WTC11 (cell line): ENCODE measurements at regions not wholly inside any gene's neighbourhood (a gene's known extent, or its start where the extent isn't known, plus 50 kb on each side); places are given as distances from the start of the nearest gene placed in this dataset.

Source experiments
- ATAC-seq: fragments of 200-7000 bp; cut with Tn5 transposase; 2 replicates; pipeline ENCODE4 v1.10.0; 2021; ENCODE audit warnings: mild to moderate bottlenecking, moderate library complexity
- CTCF ChIA-PET: fragments of 300-600 bp; sonication (Branson Sonifier 250); formaldehyde crosslinking; loops from one replicate; lab custom pipeline; 2021; ENCODE audit warnings: antibody characterized with exemption; lab: Charles Lee
- POLR2A ChIA-PET: fragments of 350-600 bp; sonication (Branson Sonifier 250); formaldehyde crosslinking; loops from one replicate; lab custom pipeline; 2021; ENCODE audit warnings: antibody characterized with exemption; lab: Charles Lee
- DNase-seq: peaks from one replicate; pipeline ENCODE4 v3.0.0; 2021; ENCODE audit warnings: low spot score
- H3K27ac Mint-ChIP-seq: 2 replicates; pipeline ENCODE4 v1.8.0; 2021; ENCODE audit warnings: mixed read lengths
- H3K27me3 Mint-ChIP-seq: 2 replicates; pipeline ENCODE4 v1.8.0; 2021; ENCODE audit warnings: low read depth, mild to moderate bottlenecking, moderate library complexity, mixed read lengths
- H3K36me3 Mint-ChIP-seq: 2 replicates; pipeline ENCODE4 v1.8.0; 2021; ENCODE audit warnings: mixed read lengths
- H3K4me1 Mint-ChIP-seq: 2 replicates; pipeline ENCODE4 v1.8.0; 2022; ENCODE audit warnings: mixed read lengths
- H3K4me3 Mint-ChIP-seq: 2 replicates; pipeline ENCODE4 v1.8.0; 2021; ENCODE audit warnings: mild to moderate bottlenecking, moderate library complexity, mixed read lengths
- H3K9me3 Mint-ChIP-seq: 2 replicates; pipeline ENCODE4 v1.8.0; 2021; ENCODE audit warnings: mixed read lengths
- AFF4 ChIP-seq: sonication (generic); formaldehyde crosslinking; IDR thresholded peaks from 2 replicates; pipeline ENCODE4 v1.8.1; 2023; ENCODE audit warnings: mild to moderate bottlenecking, missing genetic modification reagents, borderline replicate concordance
- CREB1 ChIP-seq: sonication (generic); formaldehyde crosslinking; IDR thresholded peaks from 2 replicates; pipeline ENCODE4 v1.8.0; 2023; ENCODE audit warnings: mild to moderate bottlenecking, missing genetic modification reagents
- CREM ChIP-seq: sonication (generic); formaldehyde crosslinking; IDR thresholded peaks from 2 replicates; pipeline ENCODE4 v1.8.1; 2022; ENCODE audit warnings: mild to moderate bottlenecking, missing genetic modification reagents, moderate library complexity
- ERG ChIP-seq: fragments of 250-450 bp; sonication (Bioruptor Pico); IDR thresholded peaks from 2 replicates; pipeline ENCODE4 v1.8.0; 2021; ENCODE audit warnings: mild to moderate bottlenecking
- ESRRA ChIP-seq: sonication (generic); formaldehyde crosslinking; IDR thresholded peaks from 2 replicates; pipeline ENCODE4 v1.8.1; 2022; ENCODE audit warnings: mild to moderate bottlenecking, missing genetic modification reagents, borderline replicate concordance
- GTF2I ChIP-seq: fragments of 250-450 bp; sonication (Bioruptor Pico); conservative IDR thresholded peaks from 2 replicates; pipeline ENCODE4 v1.4.0; 2021; ENCODE audit warnings: mild to moderate bottlenecking
- HMGA2 ChIP-seq: fragments of 250-450 bp; sonication (Bioruptor Pico); IDR thresholded peaks from 2 replicates; pipeline ENCODE4 v1.4.0; 2021; ENCODE audit warnings: mild to moderate bottlenecking, moderate library complexity
- NFATC4 ChIP-seq: fragments of 250-450 bp; sonication (Bioruptor Pico); IDR thresholded peaks from 2 replicates; pipeline ENCODE4 v1.9.0; 2021; ENCODE audit warnings: mild to moderate bottlenecking
- OVOL2 ChIP-seq: fragments of 250-450 bp; sonication (Bioruptor Pico); IDR thresholded peaks from 2 replicates; pipeline ENCODE4 v1.9.0; 2021; ENCODE audit warnings: mild to moderate bottlenecking, borderline replicate concordance
- PREB ChIP-seq: sonication (generic); formaldehyde crosslinking; IDR thresholded peaks from 2 replicates; pipeline ENCODE4 v1.8.1; 2022; ENCODE audit warnings: mild to moderate bottlenecking, missing genetic modification reagents, moderate library complexity, borderline replicate concordance
- RORB ChIP-seq: fragments of 250-450 bp; sonication (Bioruptor Pico); IDR thresholded peaks from 2 replicates; pipeline ENCODE4 v1.9.0; 2021; ENCODE audit warnings: mild to moderate bottlenecking
- SOX15 ChIP-seq: fragments of 250-450 bp; sonication (Bioruptor Pico); IDR thresholded peaks from 2 replicates; pipeline ENCODE4 v1.9.0; 2021; ENCODE audit warnings: mild to moderate bottlenecking
- TCF7 ChIP-seq: sonication (generic); formaldehyde crosslinking; IDR thresholded peaks from 2 replicates; pipeline ENCODE4 v1.8.0; 2022; ENCODE audit warnings: mild to moderate bottlenecking, low read depth, missing genetic modification reagents, moderate library complexity
- ZNF138 ChIP-seq: sonication (generic); formaldehyde crosslinking; conservative IDR thresholded peaks from 2 replicates; pipeline ENCODE4 v1.8.1; 2022; ENCODE audit warnings: mild to moderate bottlenecking, moderate library complexity, missing genetic modification reagents
- ZNF263 ChIP-seq: sonication (generic); formaldehyde crosslinking; IDR thresholded peaks from 2 replicates; pipeline ENCODE4 v1.8.1; 2022; ENCODE audit warnings: low read depth, mild to moderate bottlenecking, moderate library complexity, missing genetic modification reagents
- ZNF317 ChIP-seq: sonication (generic); formaldehyde crosslinking; IDR thresholded peaks from 2 replicates; pipeline ENCODE4 v1.8.1; 2023; ENCODE audit warnings: low read depth, mild to moderate bottlenecking, moderate library complexity, missing genetic modification reagents, borderline replicate concordance
- ZNF416 ChIP-seq: fragments of 250-450 bp; sonication (Bioruptor Pico); IDR thresholded peaks from 2 replicates; pipeline ENCODE4 v1.9.0; 2021; ENCODE audit warnings: mild to moderate bottlenecking, inconsistent platforms
- TF ChIP-seq, protein P1 (sequence below): sonication (generic); formaldehyde crosslinking; IDR thresholded peaks from 2 replicates; pipeline ENCODE4 v1.8.0; 2023; ENCODE audit warnings: missing genetic modification reagents, mild to moderate bottlenecking, borderline replicate concordance
- TF ChIP-seq, protein P2 (sequence below): sonication (generic); formaldehyde crosslinking; IDR thresholded peaks from 2 replicates; pipeline ENCODE4 v1.8.1; 2022; ENCODE audit warnings: missing genetic modification reagents, borderline replicate concordance

DNA sequence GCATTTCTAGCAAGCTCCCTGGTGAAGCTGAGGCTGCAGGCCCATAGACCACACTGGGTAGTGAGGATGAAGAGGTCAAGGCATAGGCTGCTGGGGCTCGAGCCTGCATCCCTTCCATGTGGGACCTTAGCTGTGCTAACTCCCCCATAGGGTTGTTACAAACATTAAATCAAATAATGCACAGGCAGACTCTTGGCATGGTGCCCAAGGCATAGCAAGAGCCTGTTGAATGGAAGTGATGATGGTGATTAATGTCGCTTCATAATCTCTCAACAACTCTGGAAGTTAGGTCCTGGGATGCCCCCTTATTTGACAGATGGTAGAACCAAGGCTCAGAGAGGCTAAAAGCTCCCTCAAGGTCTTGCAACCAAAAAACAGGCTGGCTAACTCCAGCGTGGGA lies 283.9 kb upstream of the EEF2KMT start (continued):
- TF ChIP-seq, protein P1, sequence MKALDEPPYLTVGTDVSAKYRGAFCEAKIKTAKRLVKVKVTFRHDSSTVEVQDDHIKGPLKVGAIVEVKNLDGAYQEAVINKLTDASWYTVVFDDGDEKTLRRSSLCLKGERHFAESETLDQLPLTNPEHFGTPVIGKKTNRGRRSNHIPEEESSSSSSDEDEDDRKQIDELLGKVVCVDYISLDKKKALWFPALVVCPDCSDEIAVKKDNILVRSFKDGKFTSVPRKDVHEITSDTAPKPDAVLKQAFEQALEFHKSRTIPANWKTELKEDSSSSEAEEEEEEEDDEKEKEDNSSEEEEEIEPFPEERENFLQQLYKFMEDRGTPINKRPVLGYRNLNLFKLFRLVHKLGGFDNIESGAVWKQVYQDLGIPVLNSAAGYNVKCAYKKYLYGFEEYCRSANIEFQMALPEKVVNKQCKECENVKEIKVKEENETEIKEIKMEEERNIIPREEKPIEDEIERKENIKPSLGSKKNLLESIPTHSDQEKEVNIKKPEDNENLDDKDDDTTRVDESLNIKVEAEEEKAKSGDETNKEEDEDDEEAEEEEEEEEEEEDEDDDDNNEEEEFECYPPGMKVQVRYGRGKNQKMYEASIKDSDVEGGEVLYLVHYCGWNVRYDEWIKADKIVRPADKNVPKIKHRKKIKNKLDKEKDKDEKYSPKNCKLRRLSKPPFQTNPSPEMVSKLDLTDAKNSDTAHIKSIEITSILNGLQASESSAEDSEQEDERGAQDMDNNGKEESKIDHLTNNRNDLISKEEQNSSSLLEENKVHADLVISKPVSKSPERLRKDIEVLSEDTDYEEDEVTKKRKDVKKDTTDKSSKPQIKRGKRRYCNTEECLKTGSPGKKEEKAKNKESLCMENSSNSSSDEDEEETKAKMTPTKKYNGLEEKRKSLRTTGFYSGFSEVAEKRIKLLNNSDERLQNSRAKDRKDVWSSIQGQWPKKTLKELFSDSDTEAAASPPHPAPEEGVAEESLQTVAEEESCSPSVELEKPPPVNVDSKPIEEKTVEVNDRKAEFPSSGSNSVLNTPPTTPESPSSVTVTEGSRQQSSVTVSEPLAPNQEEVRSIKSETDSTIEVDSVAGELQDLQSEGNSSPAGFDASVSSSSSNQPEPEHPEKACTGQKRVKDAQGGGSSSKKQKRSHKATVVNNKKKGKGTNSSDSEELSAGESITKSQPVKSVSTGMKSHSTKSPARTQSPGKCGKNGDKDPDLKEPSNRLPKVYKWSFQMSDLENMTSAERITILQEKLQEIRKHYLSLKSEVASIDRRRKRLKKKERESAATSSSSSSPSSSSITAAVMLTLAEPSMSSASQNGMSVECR (CRISPR knock-in tag): no peak
- TF ChIP-seq PREB (no peak), ERG (CRISPR knock-in tag) (no peak), CREM (CRISPR knock-in tag) (no peak), OVOL2 (no peak), AFF4 (CRISPR knock-in tag) (no peak), ESRRA (no peak), CREB1 (no peak), ZNF416 (CRISPR knock-in tag) (no peak), NFATC4 (no peak), RORB (CRISPR knock-in tag) (no peak), GTF2I (CRISPR knock-in tag) (no peak), TCF7 (CRISPR knock-in tag) (no peak)
- TF ChIP-seq, protein P2, sequence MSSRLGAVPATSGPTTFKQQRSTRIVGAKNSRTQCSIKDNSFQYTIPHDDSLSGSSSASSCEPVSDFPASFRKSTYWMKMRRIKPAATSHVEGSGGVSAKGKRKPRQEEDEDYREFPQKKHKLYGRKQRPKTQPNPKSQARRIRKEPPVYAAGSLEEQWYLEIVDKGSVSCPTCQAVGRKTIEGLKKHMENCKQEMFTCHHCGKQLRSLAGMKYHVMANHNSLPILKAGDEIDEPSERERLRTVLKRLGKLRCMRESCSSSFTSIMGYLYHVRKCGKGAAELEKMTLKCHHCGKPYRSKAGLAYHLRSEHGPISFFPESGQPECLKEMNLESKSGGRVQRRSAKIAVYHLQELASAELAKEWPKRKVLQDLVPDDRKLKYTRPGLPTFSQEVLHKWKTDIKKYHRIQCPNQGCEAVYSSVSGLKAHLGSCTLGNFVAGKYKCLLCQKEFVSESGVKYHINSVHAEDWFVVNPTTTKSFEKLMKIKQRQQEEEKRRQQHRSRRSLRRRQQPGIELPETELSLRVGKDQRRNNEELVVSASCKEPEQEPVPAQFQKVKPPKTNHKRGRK (CRISPR knock-in tag): no peak

GRCh38 chr16:5379954-5380353 lies 282.4 kb upstream of the EEF2KMT start:
- H3K27ac Mint-ChIP-seq: no peak overlapping the region
- ATAC-seq (no peak), DNase-seq (no peak)
- no peaks in the 10 kb centered on the region for H3K36me3 Mint-ChIP-seq
- H3K27me3 Mint-ChIP-seq: no peaks in the 10 kb centered on the region; the same call in 1 of the 2 replicates
- H3K9me3 Mint-ChIP-seq: peaks cover 18% of the 10 kb centered on the region
- ChIA-PET CTCF (interaction anchor here (0.9 kb wide), 1 partner anchor 110 kb away, joined by 3 read pairs; no protein-coding TSS in a partner anchor), POLR2A (no interaction called here)
- H3K4me3 Mint-ChIP-seq: no peak overlapping the region
- peaks cover 9% of the 10 kb centered on the region for H3K4me1 Mint-ChIP-seq
- TF ChIP-seq ZNF416 (CRISPR knock-in tag) (no peak), HMGA2 (CRISPR knock-in tag) (no peak), ZNF317 (CRISPR knock-in tag) (no peak), SOX15 (no peak), ZNF138 (no peak), ZNF263 (CRISPR knock-in tag) (no peak)
- TF ChIP-seq, protein P1 (CRISPR knock-in tag): no peak
